SHP77 treated with DMSO at 0.1 percent for 48 hours (cell line): ENCODE measurements at regions not wholly inside any gene's neighbourhood (a gene's known extent, or its start where the extent isn't known, plus 50 kb on each side); places are given as distances from the start of the nearest gene placed in this dataset.

ENCODE experiments used
- DNase-seq: peaks from one replicate; lab custom pipeline; 2025; lab: John Stamatoyannopoulos, UW

DNA sequence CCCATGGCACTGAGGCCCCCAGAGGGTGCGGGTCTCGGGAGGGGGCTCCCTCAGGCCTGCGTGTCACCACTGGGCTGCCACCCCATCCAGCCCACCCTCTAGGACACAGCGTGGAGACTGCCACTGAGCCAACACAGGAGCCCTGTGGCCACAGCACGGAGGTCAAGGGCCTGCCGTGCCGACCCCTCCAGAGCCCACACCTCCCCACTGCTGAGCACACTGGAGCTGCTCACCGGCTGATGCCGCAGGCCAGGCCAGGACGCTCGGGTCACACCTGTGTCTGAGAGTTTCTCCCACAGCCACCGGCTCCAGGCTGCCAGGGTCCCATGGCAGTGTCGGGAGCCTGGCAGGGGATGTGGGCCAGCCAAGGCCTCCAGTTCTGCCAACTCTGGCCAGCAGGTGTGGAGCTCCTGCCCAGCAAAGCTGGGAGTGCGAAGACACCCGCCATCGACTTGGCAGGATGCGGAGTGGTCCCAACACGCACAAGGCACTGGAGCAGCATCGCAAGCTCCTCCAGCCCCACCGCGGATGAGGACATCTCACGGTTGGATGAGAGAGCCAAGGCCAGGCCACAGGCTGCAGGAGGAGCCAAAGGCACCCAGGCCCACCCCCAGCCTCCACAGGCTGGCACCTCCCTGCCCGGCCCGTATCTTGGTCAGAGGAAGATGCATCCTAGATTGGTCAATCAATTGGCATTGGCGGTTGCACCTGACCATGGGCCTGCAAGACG is 187.1 kb downstream of the BRD1 start:
- no peak for DNase-seq

DNA sequence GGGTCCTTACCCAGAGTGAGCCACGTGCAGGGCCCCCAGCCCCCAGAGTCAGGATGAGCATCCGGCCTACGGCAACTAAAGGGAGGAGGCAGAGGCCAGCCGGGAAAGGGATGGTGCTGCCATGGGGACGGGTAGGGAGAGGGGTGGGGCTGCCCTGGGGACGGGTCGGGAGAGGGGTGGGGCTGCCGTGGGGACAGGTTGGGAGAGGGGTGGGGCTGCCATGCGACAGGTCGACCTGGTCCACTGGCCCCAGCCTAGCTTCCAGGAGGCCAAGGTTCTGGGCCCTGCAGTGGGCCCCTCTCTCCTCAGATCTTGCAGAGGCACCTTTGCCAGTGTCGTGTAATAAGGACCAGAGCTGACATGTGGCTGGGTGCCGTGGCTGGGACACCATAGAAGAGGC is 187.7 kb downstream of the BRD1 start:
- DNase-seq: no peak

DNA sequence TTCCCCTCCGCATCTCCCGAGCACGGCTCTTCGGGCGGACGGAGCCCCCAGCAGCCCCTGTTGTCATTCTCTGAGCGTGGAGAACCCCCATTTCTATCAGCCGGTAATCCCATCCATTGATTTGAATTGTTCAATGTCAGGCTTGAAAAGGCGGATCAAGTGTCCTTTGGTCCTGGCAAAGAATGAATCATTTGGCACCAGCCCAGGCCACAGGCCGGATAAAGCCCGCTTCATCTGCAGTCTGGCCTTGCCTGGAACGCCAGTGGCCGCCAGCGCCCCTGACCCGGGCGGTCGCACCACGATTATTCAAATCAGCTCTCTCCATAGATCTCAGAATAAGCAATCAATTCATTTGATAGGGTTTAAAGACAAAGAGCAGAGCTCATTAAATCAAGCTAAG is 188.9 kb downstream of the BRD1 start:
- no peak for DNase-seq

DNA sequence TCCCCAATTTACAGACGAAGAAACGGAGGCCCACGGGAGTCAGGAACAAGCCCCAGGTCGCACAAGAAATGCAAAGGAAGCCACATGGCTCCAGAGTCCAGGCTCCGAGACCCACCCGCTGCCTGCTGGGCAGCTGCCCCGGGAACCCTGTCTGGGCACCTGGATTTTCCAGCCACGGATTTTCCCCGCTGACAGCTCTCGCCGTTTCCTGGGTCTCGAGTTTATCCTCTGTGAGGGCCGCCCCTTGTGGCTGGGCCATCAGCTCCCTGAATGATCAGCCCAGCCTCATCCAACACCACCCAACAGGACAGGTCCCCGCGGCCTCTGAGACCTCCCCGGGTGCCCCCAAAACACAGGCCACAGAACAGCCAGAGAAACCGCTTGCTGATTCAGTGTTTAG is 189.7 kb downstream of the BRD1 start:
- no peak for DNase-seq

DNA sequence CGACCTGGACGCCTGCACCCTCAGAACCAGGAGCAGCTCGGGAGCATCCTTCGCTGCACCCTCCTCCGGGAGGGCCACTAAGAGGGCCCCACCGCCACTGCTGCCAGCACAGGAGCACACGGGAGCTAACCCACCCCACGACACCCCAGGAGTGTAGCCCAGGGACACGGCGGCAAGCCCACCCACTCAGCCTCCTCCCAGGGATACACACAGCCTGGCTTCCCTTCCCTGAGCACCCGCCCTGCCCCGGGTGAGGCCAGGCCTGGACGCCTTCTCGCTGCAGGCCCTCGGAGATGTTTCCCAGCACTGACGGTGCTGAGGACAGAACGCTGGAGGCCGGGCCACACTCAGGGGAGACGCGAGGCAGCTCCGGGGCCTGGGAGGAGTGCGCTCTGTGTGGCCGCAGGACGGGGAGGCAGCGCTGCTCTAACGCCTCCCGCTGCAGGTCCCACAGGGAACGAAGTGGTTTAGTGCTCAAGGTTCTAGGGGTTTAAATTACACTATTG is 190.4 kb downstream of the BRD1 start:
- DNase-seq: no peak

DNA sequence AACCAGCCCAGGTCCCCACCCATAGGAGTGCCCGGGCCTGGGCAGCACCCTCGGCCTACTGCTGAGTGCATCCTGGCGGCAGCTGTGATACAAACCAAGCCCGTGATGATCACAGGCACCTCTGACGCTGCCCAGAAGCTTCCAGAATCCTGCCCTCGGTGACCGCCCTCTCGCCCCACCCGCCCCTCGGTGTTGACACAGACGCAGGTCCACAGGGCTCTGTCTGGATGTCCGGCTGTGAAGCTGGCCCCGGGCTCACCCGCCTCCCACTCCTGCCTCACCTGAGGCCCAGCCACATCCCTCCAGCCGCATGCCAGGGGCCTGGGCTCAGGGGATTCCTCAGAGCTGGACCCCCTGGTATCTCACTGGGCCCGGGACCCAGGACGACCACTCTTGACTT is 191.0 kb downstream of the BRD1 start:
- no peak for DNase-seq

GRCh38 chr22:49636214-49636613 is 191.5 kb downstream of the BRD1 start:
- DNase-seq: no peak

DNA sequence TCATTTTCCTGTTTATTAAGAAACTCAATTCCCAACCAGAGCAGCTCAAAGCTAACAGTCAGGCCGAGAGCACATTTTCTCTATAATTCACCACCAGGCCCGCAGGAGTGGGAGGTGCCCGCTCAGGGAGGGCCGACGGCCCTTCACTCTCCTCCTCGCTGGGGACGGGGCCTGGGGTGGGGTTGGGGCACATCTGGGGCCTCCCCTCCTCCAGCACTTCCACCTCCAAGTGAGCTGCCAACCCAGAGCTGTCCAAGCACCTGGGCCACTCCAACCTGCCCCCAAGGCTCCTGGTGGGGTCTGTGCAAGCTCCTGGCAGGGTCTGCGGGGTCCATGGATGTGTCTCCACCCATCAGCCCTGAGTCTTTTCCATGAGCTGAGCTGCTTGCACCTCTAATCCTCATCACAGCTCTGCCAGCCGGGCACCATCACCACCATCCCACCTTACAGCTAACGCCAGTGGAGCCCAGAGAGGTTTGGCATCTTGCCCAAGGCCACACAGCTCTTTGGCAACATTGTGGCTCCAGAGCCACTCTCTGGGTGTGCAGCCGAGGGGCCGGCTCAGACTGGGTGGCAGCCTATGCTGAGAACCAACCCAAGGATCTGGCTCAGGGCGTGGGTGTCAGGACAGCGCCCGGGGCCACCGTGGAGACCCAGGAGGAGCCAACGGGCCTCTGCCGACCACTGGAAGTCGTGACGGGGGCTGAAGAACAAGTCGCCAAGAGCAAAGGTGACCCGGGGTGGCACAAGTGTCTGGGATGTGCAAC is 193.5 kb downstream of the BRD1 start:
- DNase-seq: no peak

GRCh38 chr22:49633010-49633324 is 194.7 kb downstream of the BRD1 start:
- DNase-seq: peak; percentile 73

GRCh38 chr22:49632199-49633009 is 195.3 kb downstream of the BRD1 start:
- DNase-seq: peak; percentile 73

DNA sequence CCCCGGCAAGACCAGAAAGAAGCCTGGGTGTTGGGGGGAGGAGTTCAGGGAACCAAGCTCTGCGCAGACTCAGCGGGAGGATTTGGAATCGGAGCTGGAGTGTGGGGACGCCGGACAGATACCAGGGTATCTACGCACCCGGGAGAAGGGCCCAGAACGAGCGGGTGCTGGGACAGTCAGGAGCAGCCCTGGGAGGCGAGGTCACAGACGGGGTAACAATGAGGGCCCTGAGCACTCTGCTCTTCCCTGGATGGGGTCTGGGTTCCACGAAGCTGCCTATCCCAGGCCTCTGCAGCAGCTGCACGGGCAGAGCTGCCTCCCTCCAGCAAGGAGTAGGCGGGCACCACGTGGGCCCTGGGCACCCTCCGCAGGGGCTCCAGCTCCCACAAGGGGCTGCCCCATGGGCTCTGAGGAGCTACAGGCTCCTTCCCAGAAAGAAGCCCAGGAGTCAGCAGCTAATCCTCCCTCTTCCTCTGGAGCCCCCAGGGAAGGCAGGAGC is 197.2 kb downstream of the BRD1 start:
- no peak for DNase-seq

DNA sequence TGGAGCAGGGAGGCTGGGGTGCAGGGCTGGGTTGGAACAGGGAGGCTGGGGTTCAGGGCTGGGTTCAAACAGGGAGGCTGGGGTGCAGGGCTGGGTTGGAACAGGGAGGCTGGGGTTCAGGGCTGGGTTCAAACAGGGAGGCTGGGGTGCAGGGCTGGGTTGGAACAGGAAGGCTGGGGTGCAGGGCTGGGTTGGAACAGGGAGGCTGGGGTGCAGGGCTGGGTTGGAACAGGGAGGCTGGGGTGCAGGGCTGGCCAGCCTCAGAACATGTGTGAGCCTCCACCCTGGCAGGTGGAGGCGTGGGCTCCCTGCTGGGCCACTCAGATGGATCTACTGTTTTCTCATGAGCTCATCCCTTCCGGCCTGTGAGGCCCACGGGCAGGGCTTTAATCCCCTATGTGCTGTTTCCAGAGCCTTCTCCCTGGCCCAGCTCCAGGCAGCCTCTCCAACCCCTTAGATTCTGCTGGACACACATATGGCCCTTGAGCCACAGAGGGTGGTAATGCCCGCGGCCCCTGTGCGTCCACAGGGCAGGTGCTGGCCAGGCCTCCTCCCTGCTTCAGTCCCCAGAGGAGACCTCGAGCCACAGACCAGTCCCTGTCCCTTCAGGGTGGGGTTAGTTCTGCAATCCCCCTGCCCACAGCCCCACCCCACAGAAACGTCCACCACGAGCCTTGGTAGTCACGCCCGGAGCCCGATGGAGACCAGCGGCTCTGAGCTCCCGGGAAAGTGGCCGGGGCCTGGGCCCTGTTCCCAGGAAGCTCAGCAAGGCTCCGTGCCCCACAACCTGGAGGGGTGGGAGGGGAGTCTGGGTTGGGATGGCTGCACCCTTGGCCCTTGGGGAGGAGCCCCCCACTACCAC is 197.9 kb downstream of the BRD1 start:
- peak; percentile 34 for DNase-seq

DNA sequence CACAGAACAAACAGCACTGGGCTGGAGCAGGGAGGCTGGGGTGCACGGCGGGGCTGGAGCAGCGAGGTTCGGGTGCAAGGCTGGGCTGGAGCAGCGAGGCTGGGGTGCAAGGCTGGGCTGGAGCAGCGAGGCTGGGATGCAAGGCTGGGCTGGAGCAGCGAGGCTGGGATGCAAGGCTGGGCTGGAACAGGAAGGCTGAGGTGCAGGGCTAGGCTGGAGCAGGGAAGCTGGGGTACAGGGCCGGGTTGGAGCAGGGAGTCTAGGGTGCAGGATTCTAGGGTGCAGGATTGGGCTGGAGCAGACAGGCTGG is 198.5 kb downstream of the BRD1 start:
- no peak for DNase-seq

GRCh38 chr22:49628391-49629260 is 199.0 kb downstream of the BRD1 start:
- DNase-seq: no peak

DNA sequence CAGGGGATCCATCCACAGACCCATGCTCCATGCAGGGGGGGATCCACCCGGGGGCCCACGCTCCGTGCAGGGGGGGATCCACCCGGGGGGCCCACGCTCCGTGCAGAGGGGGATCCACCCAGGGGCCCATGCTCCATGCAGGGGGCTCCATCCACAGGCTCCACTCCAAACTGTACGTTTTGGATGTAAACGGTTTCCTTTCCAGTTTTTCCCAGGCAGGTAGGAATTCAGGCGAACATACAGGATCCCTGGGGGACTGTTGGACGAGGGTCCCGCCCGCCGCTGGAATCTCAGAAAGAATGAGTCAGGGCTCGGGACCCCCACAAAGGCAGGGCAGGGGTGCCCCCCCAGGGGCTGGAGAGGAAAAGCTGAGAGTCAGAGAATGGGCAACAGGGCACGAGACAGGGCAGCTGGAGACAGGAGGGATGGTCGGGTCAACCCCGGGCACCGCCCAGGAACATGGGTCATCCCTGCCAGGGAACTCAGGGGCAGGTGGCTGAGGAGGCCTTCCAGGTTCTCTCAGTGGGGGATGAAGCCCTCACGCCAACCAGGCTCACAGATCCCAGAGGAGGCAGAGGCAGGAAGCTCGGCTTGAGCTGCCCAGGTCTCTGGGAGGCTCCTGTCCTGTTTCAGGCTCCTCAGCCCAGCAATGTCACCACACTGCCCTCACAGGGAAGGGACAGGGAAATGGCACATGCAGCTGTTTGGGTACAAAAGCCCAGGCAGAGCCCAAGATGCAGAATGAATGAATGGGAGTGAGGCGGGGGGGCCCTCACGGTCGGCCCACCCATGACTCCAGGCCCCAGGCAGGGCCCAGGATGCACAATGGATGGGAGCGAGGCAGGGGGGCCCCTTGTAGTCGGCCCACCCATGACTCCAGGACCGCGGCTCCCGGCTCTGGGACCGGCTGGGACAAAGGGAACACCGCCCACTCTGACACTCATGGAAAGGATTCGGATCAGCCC is 200.2 kb downstream of the BRD1 start:
- no peak for DNase-seq

DNA sequence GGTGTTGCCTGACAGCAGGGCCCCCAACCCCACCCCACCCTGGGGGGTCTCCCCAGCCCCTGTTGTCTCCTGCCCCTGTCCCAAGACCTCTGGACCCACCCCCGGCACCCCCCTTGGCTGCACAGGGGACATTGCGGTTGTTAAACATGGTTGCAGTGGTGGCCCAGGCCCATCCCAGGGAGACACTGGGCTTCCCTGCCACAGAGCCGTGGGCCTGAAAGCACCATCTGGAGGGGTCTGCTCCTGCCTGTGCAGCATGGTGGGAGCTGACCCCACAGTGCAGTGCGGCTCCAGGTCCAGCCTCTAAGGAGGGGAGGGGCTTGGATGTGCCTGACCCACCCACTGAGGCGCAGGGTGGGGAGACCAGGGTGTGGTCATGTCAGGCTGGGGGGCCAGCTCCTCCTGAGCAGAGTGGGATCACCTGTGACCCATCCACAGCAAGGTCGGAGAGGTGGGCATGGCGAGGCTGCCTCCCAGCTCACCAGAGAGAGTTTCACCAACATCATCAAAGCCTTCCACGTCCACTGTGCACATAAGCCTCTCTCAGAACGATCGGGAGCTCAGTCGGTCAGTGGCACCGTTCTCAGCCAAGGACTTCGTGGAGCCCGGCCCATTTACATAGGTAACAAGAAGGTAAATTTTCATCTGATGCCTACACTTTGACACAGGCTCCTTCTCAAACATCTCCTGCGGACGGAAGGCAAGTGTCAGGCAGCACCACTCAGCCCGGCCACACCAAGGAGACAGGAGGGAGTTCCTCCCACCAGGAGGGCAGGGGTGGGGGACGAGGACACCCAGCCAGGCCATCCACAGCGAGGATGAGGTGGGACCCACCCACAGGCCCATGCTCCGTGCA is 201.1 kb downstream of the BRD1 start:
- DNase-seq: no peak

- no peak for DNase-seq
These were observed 203.1 kb downstream of the BRD1 start for GRCh38 chr22:49624421-49625177.

DNA sequence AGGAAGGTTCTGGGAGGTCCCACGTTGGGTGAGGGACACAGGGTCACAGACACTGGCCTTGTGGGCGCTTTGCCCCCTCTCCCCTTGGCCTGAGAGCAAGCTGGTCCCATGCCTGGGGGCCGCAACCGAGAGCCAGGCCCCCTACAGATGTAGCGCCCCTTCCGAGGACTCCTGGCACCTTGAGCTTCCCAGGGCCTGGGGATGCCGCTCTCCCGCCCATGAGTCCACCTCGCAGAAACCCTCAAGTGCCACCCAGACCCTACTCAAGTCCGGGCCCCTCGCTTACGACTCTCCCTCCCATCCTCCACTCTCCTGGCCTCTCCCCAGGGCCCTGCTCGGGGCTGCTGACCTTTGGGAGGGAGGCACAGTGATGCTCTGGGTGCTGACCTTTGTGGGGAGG is 204.0 kb downstream of the BRD1 start:
- no peak for DNase-seq
